K562 (cell line): ENCODE measurements at regions not wholly inside any gene's neighbourhood (a gene's known extent, or its start where the extent isn't known, plus 50 kb on each side); places are given as distances from the start of the nearest gene placed in this dataset.

ENCODE experiments used
- ATAC-seq: fragments of 200-7000 bp; cut with Tn5 transposase; 3 replicates; pipeline ENCODE4 v1.9.1; 2020; ENCODE audit warnings: moderate library complexity
- BruUV-seq: library from RNA; stranded (reverse); fragments of 400-500 nt; replicated peaks from 2 replicates; lab custom pipeline; 2021; lab: Mats Ljungman, UMichigan
- CTCF ChIA-PET: fragments of 300-600 bp; formaldehyde crosslinking; extraction: SDS; loops from one replicate; lab custom pipeline; 2021; ENCODE audit warnings: low intra/inter-chr PET ratio; lab: Yijun Ruan, JAX
- POLR2A ChIA-PET: fragments of 300-600, 350-650 bp; sonication (Branson Sonifier 250); formaldehyde crosslinking; extraction: SDS; loops from one replicate; lab custom pipeline; 2021; ENCODE audit warnings: antibody characterized with exemption, inconsistent platforms; lab: Yijun Ruan, JAX
- DNase-seq, 4 experiments: peaks; one replicate each; pipeline versions ENCODE4 v3.0.0 to v3.0.0-alpha.2; 2011 to 2018; ENCODE audit warnings: low spot score in 3 of 4, mixed read lengths in 3 of 4; ENCODE audit errors: extremely low read depth in 1 of 4
- FAIRE-seq: peaks from 2 replicates; lab custom pipeline; 2011; peaks lifted over from hg19 to GRCh38; lab: Jason Lieb, UNC
- H2AFZ ChIP-seq: 2 replicates; pipeline ENCODE4 v1.6.0; 2011; ENCODE audit warnings: low read depth, low read length, control low read depth, inconsistent platforms
- H3K27ac ChIP-seq: fragments of 200-600 bp; 3 replicates; pipeline ENCODE4 v1.8.0; 2011; ENCODE audit warnings: low read depth, mild to moderate bottlenecking, control low read depth, inconsistent platforms, low read length, moderate library complexity, mixed read lengths; ENCODE audit errors: extremely low read depth
- H3K27me3 ChIP-seq, 2 experiments: fragments of 300-600 bp in 1 of 2; 2 replicates in 1 of 2; 3 replicates in 1 of 2; pipeline versions ENCODE4 v1.6.0 to v1.8.0; 2011; ENCODE audit warnings: inconsistent platforms in 2 of 2, low read length in 2 of 2, mild to moderate bottlenecking in 1 of 2, mixed read lengths in 1 of 2, moderate library complexity in 1 of 2; ENCODE audit not compliant: control insufficient read depth in 2 of 2, insufficient read depth in 2 of 2
- H3K36me3 ChIP-seq: fragments of 300-600 bp; 3 replicates; pipeline ENCODE4 v1.8.0; 2011; ENCODE audit warnings: mild to moderate bottlenecking, low read length, inconsistent platforms; ENCODE audit not compliant: control insufficient read depth, insufficient read depth
- H3K4me1 ChIP-seq, 2 experiments: fragments of 200-600 bp in 1 of 2; replicated peaks in 1 of 2; 2 replicates in 1 of 2; 3 replicates in 1 of 2; pipeline versions ENCODE4 v1.5.1 to v1.8.0; 2011; ENCODE audit warnings: inconsistent platforms in 2 of 2, low read length in 2 of 2, mild to moderate bottlenecking in 1 of 2, mixed read lengths in 1 of 2, moderate library complexity in 1 of 2; ENCODE audit not compliant: control insufficient read depth in 2 of 2, insufficient read depth in 2 of 2
- H3K4me2 ChIP-seq: 2 replicates; pipeline ENCODE4 v1.6.1; 2011; ENCODE audit warnings: low read length, control low read depth, inconsistent platforms, mixed read lengths; ENCODE audit not compliant: insufficient read depth
- H3K4me3 ChIP-seq: fragments of 200-600 bp; sonication (generic), shearing (Covaris generic); 2 replicates; pipeline ENCODE4 v1.5.1; 2016; ENCODE audit warnings: control low read depth, inconsistent platforms
- H3K79me2 ChIP-seq: fragments of 200-600 bp; 3 replicates; pipeline ENCODE4 v1.8.0; 2011; ENCODE audit warnings: low read length, inconsistent platforms; ENCODE audit not compliant: control insufficient read depth, insufficient read depth
- H3K9ac ChIP-seq, 2 experiments: 2 replicates each; pipeline versions ENCODE4 v1.6.0 to v1.6.1; 2011; ENCODE audit warnings: low read depth in 2 of 2, low read length in 2 of 2, control low read depth in 1 of 2, inconsistent platforms in 1 of 2, mild to moderate bottlenecking in 1 of 2, mixed read lengths in 1 of 2; ENCODE audit not compliant: insufficient read depth in 1 of 2
- H3K9me1 ChIP-seq: one replicate; pipeline ENCODE4 v1.6.0; 2011; ENCODE audit warnings: inconsistent platforms, mild to moderate bottlenecking, low read length, moderate library complexity; ENCODE audit not compliant: control insufficient read depth, insufficient read depth
- H3K9me3 ChIP-seq: replicated peaks from 2 replicates; pipeline ENCODE4 v1.5.1; 2011; ENCODE audit warnings: low read depth, low read length, inconsistent platforms; ENCODE audit not compliant: control insufficient read depth, insufficient read depth
- H4K20me1 ChIP-seq: replicated peaks from 2 replicates; pipeline ENCODE4 v1.6.1; 2011; ENCODE audit warnings: low read length, inconsistent platforms, mixed read lengths; ENCODE audit not compliant: control insufficient read depth, insufficient read depth
- CREB3 ChIP-seq: fragments of 450-650 bp; conservative IDR thresholded peaks from 2 replicates; pipeline ENCODE4 v1.6.1; 2016; ENCODE audit warnings: missing genetic modification characterization, low read depth, mild to moderate bottlenecking, missing compliant biosample characterization, moderate library complexity
- PRMT5 ChIP-seq: sonication (generic); formaldehyde crosslinking; IDR thresholded peaks from 2 replicates; pipeline ENCODE4 v1.5.0; 2020; ENCODE audit warnings: missing genetic modification reagents
- RBM39 ChIP-seq: fragments of 200-400 bp; formaldehyde crosslinking; optimal IDR thresholded peaks from 2 replicates; pipeline ENCODE3; 2018; ENCODE audit warnings: low read depth, low read length
- STAG1 ChIP-seq: sonication (generic); formaldehyde crosslinking; IDR thresholded peaks from 2 replicates; pipeline ENCODE4 v1.5.0; 2020; ENCODE audit warnings: missing genetic modification reagents, borderline replicate concordance
- TRIM28 ChIP-seq: fragments of 450-650 bp; IDR thresholded peaks from 2 replicates; pipeline ENCODE4 v1.6.1; 2017
- ZNF263 ChIP-seq: sonication (generic); formaldehyde crosslinking; IDR thresholded peaks from 2 replicates; pipeline ENCODE4 v1.8.0; 2022; ENCODE audit warnings: mild to moderate bottlenecking, missing genetic modification reagents, borderline replicate concordance
- ZNF316 ChIP-seq: fragments of 450-650 bp; IDR thresholded peaks from 2 replicates; pipeline ENCODE4 v1.6.1; 2016
- WGBS: fragments of 100-300 bp; shearing (Covaris generic); methylation state at CpG from one replicate; pipeline ENCODE4 v1.1.6; 2016; ENCODE audit warnings: low coverage, mixed read lengths; ENCODE audit not compliant: insufficient coverage; ENCODE audit errors: missing lambda C conversion rate; 5-methylcytosine and 5-hydroxymethylcytosine counted together
- in situ Hi-C: fragments of 300-500 bp; cut with MboI; formaldehyde crosslinking; loops from 4 replicates; pipeline ENCODE4 v1.15.0; 2018; ENCODE audit warnings: inconsistent platforms, mixed read lengths
- intact Hi-C: fragments of 100-400 bp; cut with micrococcal nuclease; formaldehyde crosslinking; loops from 2 replicates; pipeline ENCODE4 v1.14.2; 2022

GRCh38 chr2:111660811-111661210 is 223.2 kb downstream of the ANAPC1 start:
- POLR2A ChIA-PET, result interaction anchor here (0.5 to 0.6 kb wide), 2 partner anchors 38 kb away, joined by 3 read pairs; no protein-coding TSS in a partner anchor
- peaks cover 9 to 25% of the 10 kb centered on the region in 2 experiments; a peak in 4 of 5 replicates for H3K4me1 ChIP-seq
- H3K79me2 ChIP-seq, result no peaks in the 10 kb centered on the region
- intact Hi-C loops (no loop called here), in situ Hi-C loops (no loop called here)
- no peaks in the 10 kb centered on the region for H3K36me3 ChIP-seq
- WGBS, result 59% methylated on average over 5 of the region's 5 CpGs
- no peak overlapping the region for H3K4me2 ChIP-seq
- no peak for DNase-seq
- H3K9me1 ChIP-seq, result no peaks in the 10 kb centered on the region
- TF ChIP-seq STAG1 (CRISPR knock-in tag), result no peak
- H3K4me3 ChIP-seq, result no peak overlapping the region
- 0 out of 2 replicates have a peak, but pooled peaks cover 3% of the 10 kb centered on the region for H4K20me1 ChIP-seq
- ATAC-seq, result no peak
- H3K9me3 ChIP-seq, result no peaks in the 10 kb centered on the region
- BruUV-seq, result no TSS peak
- FAIRE-seq, result no peak
- H3K9ac ChIP-seq, result no peak overlapping the region
- H3K27ac ChIP-seq, result no peak overlapping the region
- H2AFZ ChIP-seq, result no peak overlapping the region
- CTCF ChIA-PET, result no interaction called here
- H3K27me3 ChIP-seq, result no peaks in the 10 kb centered on the region

- Histone ChIP-seq H3K27me3 (no peaks in the 10 kb centered on the region), H3K27ac (no peak overlapping the region), H3K9me1 (no peaks in the 10 kb centered on the region), H3K4me2 (no peak overlapping the region), H3K9ac (no peak overlapping the region), H3K4me1 (peaks cover 9 to 25% of the 10 kb centered on the region in 2 experiments; a peak in 4 of 5 replicates), H3K4me3 (no peak overlapping the region), H4K20me1 (0 out of 2 replicates have a peak, but pooled peaks cover 3% of the 10 kb centered on the region), H2AFZ (no peak overlapping the region), H3K9me3 (no peaks in the 10 kb centered on the region; the same call in 1 of the 2 replicates), H3K36me3 (no peaks in the 10 kb centered on the region; the same call in 2 of the 3 replicates), H3K79me2 (no peaks in the 10 kb centered on the region)
- BruUV-seq, result no TSS peak
- in situ Hi-C loops (no loop called here), intact Hi-C loops (no loop called here)
- ATAC-seq, result no peak
- DNase-seq, result no peak
- ChIA-PET CTCF (no interaction called here), POLR2A (interaction anchor here (0.6 kb wide), 1 partner anchor 38 kb away, joined by 3 read pairs; no protein-coding TSS in a partner anchor)
- FAIRE-seq, result no peak
- no peak for TF ChIP-seq PRMT5
- TF ChIP-seq ZNF316, result no peak
- TF ChIP-seq ZNF263, result no peak
- TF ChIP-seq CREB3 (tag), result no peak
- no peak for TF ChIP-seq TRIM28
- TF ChIP-seq RBM39, result no peak
- WGBS, result 65% methylated on average over 5 of the region's 7 CpGs
These were observed 222.6 kb downstream of the ANAPC1 start for GRCh38 chr2:111661286-111661940.
